Neural cell (in vitro differentiated cells): ENCODE measurements at regions not wholly inside any gene's neighbourhood (a gene's known extent, or its start where the extent isn't known, plus 50 kb on each side); places are given as distances from the start of the nearest gene placed in this dataset.

Source experiments
- CTCF ChIP-seq: fragments of 450-650 bp; IDR thresholded peaks from 2 replicates; pipeline ENCODE4 v1.5.1; 2014; ENCODE audit warnings: antibody characterized with exemption, mild to moderate bottlenecking, moderate library complexity; ENCODE audit not compliant: poor library complexity, severe bottlenecking
- POLR2AphosphoS5 ChIP-seq: IDR thresholded peaks from 2 replicates; pipeline ENCODE4 v1.6.1; 2012
- SMC3 ChIP-seq: fragments of 450-650 bp; conservative IDR thresholded peaks from 2 replicates; pipeline ENCODE4 v1.6.1; 2014; ENCODE audit warnings: antibody characterized with exemption, mild to moderate bottlenecking, moderate library complexity; ENCODE audit not compliant: poor library complexity
- TAF1 ChIP-seq: IDR thresholded peaks from 2 replicates; pipeline ENCODE4 v1.6.1; 2012; ENCODE audit warnings: low read depth

GRCh38 chr20:54717983-54718382 is 242.6 kb downstream of the DOK5 start:
- TF ChIP-seq CTCF (no peak), SMC3 (no peak), TAF1 (no peak), POLR2AphosphoS5 (no peak)
